K562 (cell line): ENCODE measurements at regions not wholly inside any gene's neighbourhood (a gene's known extent, or its start where the extent isn't known, plus 50 kb on each side); places are given as distances from the start of the nearest gene placed in this dataset.

ENCODE experiments used
- ATAC-seq: fragments of 200-7000 bp; cut with Tn5 transposase; 3 replicates; pipeline ENCODE4 v1.9.1; 2020; ENCODE audit warnings: moderate library complexity
- BruUV-seq: library from RNA; stranded (reverse); fragments of 400-500 nt; replicated peaks from 2 replicates; lab custom pipeline; 2021; lab: Mats Ljungman, UMichigan
- CTCF ChIA-PET: fragments of 300-600 bp; formaldehyde crosslinking; extraction: SDS; loops from one replicate; lab custom pipeline; 2021; ENCODE audit warnings: low intra/inter-chr PET ratio; lab: Yijun Ruan, JAX
- POLR2A ChIA-PET: fragments of 300-600, 350-650 bp; sonication (Branson Sonifier 250); formaldehyde crosslinking; extraction: SDS; loops from one replicate; lab custom pipeline; 2021; ENCODE audit warnings: antibody characterized with exemption, inconsistent platforms; lab: Yijun Ruan, JAX
- DNase-seq, 4 experiments: peaks; one replicate each; pipeline versions ENCODE4 v3.0.0 to v3.0.0-alpha.2; 2011 to 2018; ENCODE audit warnings: low spot score in 3 of 4, mixed read lengths in 3 of 4; ENCODE audit errors: extremely low read depth in 1 of 4
- FAIRE-seq: peaks from 2 replicates; lab custom pipeline; 2011; peaks lifted over from hg19 to GRCh38; lab: Jason Lieb, UNC
- H2AFZ ChIP-seq: 2 replicates; pipeline ENCODE4 v1.6.0; 2011; ENCODE audit warnings: low read depth, low read length, control low read depth, inconsistent platforms
- H3K27ac ChIP-seq: fragments of 200-600 bp; 3 replicates; pipeline ENCODE4 v1.8.0; 2011; ENCODE audit warnings: low read depth, mild to moderate bottlenecking, control low read depth, inconsistent platforms, low read length, moderate library complexity, mixed read lengths; ENCODE audit errors: extremely low read depth
- H3K27me3 ChIP-seq, 2 experiments: fragments of 300-600 bp in 1 of 2; 2 replicates in 1 of 2; 3 replicates in 1 of 2; pipeline versions ENCODE4 v1.6.0 to v1.8.0; 2011; ENCODE audit warnings: inconsistent platforms in 2 of 2, low read length in 2 of 2, mild to moderate bottlenecking in 1 of 2, mixed read lengths in 1 of 2, moderate library complexity in 1 of 2; ENCODE audit not compliant: control insufficient read depth in 2 of 2, insufficient read depth in 2 of 2
- H3K36me3 ChIP-seq: fragments of 300-600 bp; 3 replicates; pipeline ENCODE4 v1.8.0; 2011; ENCODE audit warnings: mild to moderate bottlenecking, low read length, inconsistent platforms; ENCODE audit not compliant: control insufficient read depth, insufficient read depth
- H3K4me1 ChIP-seq, 2 experiments: fragments of 200-600 bp in 1 of 2; replicated peaks in 1 of 2; 2 replicates in 1 of 2; 3 replicates in 1 of 2; pipeline versions ENCODE4 v1.5.1 to v1.8.0; 2011; ENCODE audit warnings: inconsistent platforms in 2 of 2, low read length in 2 of 2, mild to moderate bottlenecking in 1 of 2, mixed read lengths in 1 of 2, moderate library complexity in 1 of 2; ENCODE audit not compliant: control insufficient read depth in 2 of 2, insufficient read depth in 2 of 2
- H3K4me2 ChIP-seq: 2 replicates; pipeline ENCODE4 v1.6.1; 2011; ENCODE audit warnings: low read length, control low read depth, inconsistent platforms, mixed read lengths; ENCODE audit not compliant: insufficient read depth
- H3K4me3 ChIP-seq: fragments of 200-600 bp; sonication (generic), shearing (Covaris generic); 2 replicates; pipeline ENCODE4 v1.5.1; 2016; ENCODE audit warnings: control low read depth, inconsistent platforms
- H3K79me2 ChIP-seq: fragments of 200-600 bp; 3 replicates; pipeline ENCODE4 v1.8.0; 2011; ENCODE audit warnings: low read length, inconsistent platforms; ENCODE audit not compliant: control insufficient read depth, insufficient read depth
- H3K9ac ChIP-seq, 2 experiments: 2 replicates each; pipeline versions ENCODE4 v1.6.0 to v1.6.1; 2011; ENCODE audit warnings: low read depth in 2 of 2, low read length in 2 of 2, control low read depth in 1 of 2, inconsistent platforms in 1 of 2, mild to moderate bottlenecking in 1 of 2, mixed read lengths in 1 of 2; ENCODE audit not compliant: insufficient read depth in 1 of 2
- H3K9me1 ChIP-seq: one replicate; pipeline ENCODE4 v1.6.0; 2011; ENCODE audit warnings: inconsistent platforms, mild to moderate bottlenecking, low read length, moderate library complexity; ENCODE audit not compliant: control insufficient read depth, insufficient read depth
- H3K9me3 ChIP-seq: replicated peaks from 2 replicates; pipeline ENCODE4 v1.5.1; 2011; ENCODE audit warnings: low read depth, low read length, inconsistent platforms; ENCODE audit not compliant: control insufficient read depth, insufficient read depth
- H4K20me1 ChIP-seq: replicated peaks from 2 replicates; pipeline ENCODE4 v1.6.1; 2011; ENCODE audit warnings: low read length, inconsistent platforms, mixed read lengths; ENCODE audit not compliant: control insufficient read depth, insufficient read depth
- ARNT ChIP-seq, 2 experiments: fragments of 450-650 bp; IDR thresholded peaks; 2 replicates each; pipeline ENCODE4 v1.6.1; 2016; ENCODE audit warnings: mild to moderate bottlenecking in 1 of 2
- ATF2 ChIP-seq: sonication (generic); formaldehyde crosslinking; IDR thresholded peaks from 2 replicates; pipeline ENCODE4 v1.8.1; 2022; ENCODE audit warnings: missing genetic modification reagents
- CBFA2T3 ChIP-seq: fragments of 450-650 bp; IDR thresholded peaks from 2 replicates; pipeline ENCODE4 v1.6.1; 2017
- CBX8 ChIP-seq: fragments of 200-600 bp; sonication (generic); IDR thresholded peaks from 2 replicates; pipeline ENCODE4 v1.6.1; 2012; ENCODE audit warnings: borderline replicate concordance, mixed run types, low read depth, mild to moderate bottlenecking, moderate library complexity, mixed read lengths, low read length, control low read depth, inconsistent platforms; ENCODE audit not compliant: poor library complexity, severe bottlenecking; ENCODE audit errors: extremely low read depth
- CREM ChIP-seq: IDR thresholded peaks from 2 replicates; pipeline ENCODE4 v1.6.1; 2014; ENCODE audit warnings: antibody characterized with exemption, low read depth
- ESRRB ChIP-seq: fragments of 250-450 bp; sonication (Bioruptor Pico); IDR thresholded peaks from 2 replicates; pipeline ENCODE4 v1.5.0; 2020; ENCODE audit warnings: mild to moderate bottlenecking, moderate library complexity, borderline replicate concordance
- HNRNPUL1 ChIP-seq: fragments of 200-400 bp; formaldehyde crosslinking; IDR thresholded peaks from 2 replicates; pipeline ENCODE4 v1.6.1; 2017; ENCODE audit warnings: low read length
- LARP7 ChIP-seq: fragments of 450-650 bp; IDR thresholded peaks from 2 replicates; pipeline ENCODE4 v1.6.1; 2016
- NEUROD1 ChIP-seq: fragments of 150-350 bp; IDR thresholded peaks from 2 replicates; pipeline ENCODE4 v1.6.1; 2014; ENCODE audit warnings: borderline replicate concordance, low read length, low read depth; ENCODE audit not compliant: partially characterized antibody
- NFIC ChIP-seq: fragments of 450-650 bp; IDR thresholded peaks from 2 replicates; pipeline ENCODE4 v1.6.1; 2017; ENCODE audit warnings: mild to moderate bottlenecking, inconsistent platforms
- NR2C2 ChIP-seq, 2 experiments: fragments of 200-800 bp in 1 of 2; sonication (Bioruptor generic) in 1 of 2; sonication (generic) in 1 of 2; formaldehyde crosslinking in 1 of 2; IDR thresholded peaks; 2 replicates each; pipeline versions ENCODE4 v1.6.1 to v1.8.0; 2016 to 2022; ENCODE audit warnings: mild to moderate bottlenecking in 1 of 2, missing compliant biosample characterization in 1 of 2, missing genetic modification characterization in 1 of 2, missing genetic modification reagents in 1 of 2
- SAFB ChIP-seq: fragments of 200-400 bp; formaldehyde crosslinking; IDR thresholded peaks from 2 replicates; pipeline ENCODE4 v1.6.1; 2017; ENCODE audit warnings: low read depth, low read length, borderline replicate concordance
- ZFP30 ChIP-seq: fragments of 250-450 bp; sonication (Bioruptor Pico); IDR thresholded peaks from 2 replicates; pipeline ENCODE4 v1.8.0; 2022; ENCODE audit warnings: moderate library complexity, mild to moderate bottlenecking, inconsistent platforms, borderline replicate concordance
- ZNF175 ChIP-seq: fragments of 200-800 bp; sonication (Bioruptor generic); IDR thresholded peaks from 2 replicates; pipeline ENCODE4 v1.6.1; 2016; ENCODE audit warnings: low read depth, mild to moderate bottlenecking, missing genetic modification characterization, missing compliant biosample characterization
- ZNF347 ChIP-seq: fragments of 450-650 bp; formaldehyde crosslinking; IDR thresholded peaks from 2 replicates; pipeline ENCODE4 v1.4.0; 2020; ENCODE audit warnings: low read depth, mild to moderate bottlenecking, moderate library complexity
- ZNF561 ChIP-seq: fragments of 450-650 bp; formaldehyde crosslinking; conservative IDR thresholded peaks from 2 replicates; pipeline ENCODE4 v1.4.0; 2020; ENCODE audit warnings: mild to moderate bottlenecking, moderate library complexity
- ZNF696 ChIP-seq: fragments of 250-450 bp; sonication (Bioruptor Pico); conservative IDR thresholded peaks from 2 replicates; pipeline ENCODE4 v1.4.0; 2020; ENCODE audit warnings: mild to moderate bottlenecking, moderate library complexity
- WGBS: fragments of 100-300 bp; shearing (Covaris generic); methylation state at CpG from one replicate; pipeline ENCODE4 v1.1.6; 2016; ENCODE audit warnings: low coverage, mixed read lengths; ENCODE audit not compliant: insufficient coverage; ENCODE audit errors: missing lambda C conversion rate; 5-methylcytosine and 5-hydroxymethylcytosine counted together
- in situ Hi-C: fragments of 300-500 bp; cut with MboI; formaldehyde crosslinking; loops from 4 replicates; pipeline ENCODE4 v1.15.0; 2018; ENCODE audit warnings: inconsistent platforms, mixed read lengths
- intact Hi-C: fragments of 100-400 bp; cut with micrococcal nuclease; formaldehyde crosslinking; loops from 2 replicates; pipeline ENCODE4 v1.14.2; 2022
- TF ChIP-seq, protein P1 (sequence below): fragments of 250-450 bp; sonication (Bioruptor Pico); IDR thresholded peaks from 2 replicates; pipeline ENCODE4 v1.4.0; 2020

DNA sequence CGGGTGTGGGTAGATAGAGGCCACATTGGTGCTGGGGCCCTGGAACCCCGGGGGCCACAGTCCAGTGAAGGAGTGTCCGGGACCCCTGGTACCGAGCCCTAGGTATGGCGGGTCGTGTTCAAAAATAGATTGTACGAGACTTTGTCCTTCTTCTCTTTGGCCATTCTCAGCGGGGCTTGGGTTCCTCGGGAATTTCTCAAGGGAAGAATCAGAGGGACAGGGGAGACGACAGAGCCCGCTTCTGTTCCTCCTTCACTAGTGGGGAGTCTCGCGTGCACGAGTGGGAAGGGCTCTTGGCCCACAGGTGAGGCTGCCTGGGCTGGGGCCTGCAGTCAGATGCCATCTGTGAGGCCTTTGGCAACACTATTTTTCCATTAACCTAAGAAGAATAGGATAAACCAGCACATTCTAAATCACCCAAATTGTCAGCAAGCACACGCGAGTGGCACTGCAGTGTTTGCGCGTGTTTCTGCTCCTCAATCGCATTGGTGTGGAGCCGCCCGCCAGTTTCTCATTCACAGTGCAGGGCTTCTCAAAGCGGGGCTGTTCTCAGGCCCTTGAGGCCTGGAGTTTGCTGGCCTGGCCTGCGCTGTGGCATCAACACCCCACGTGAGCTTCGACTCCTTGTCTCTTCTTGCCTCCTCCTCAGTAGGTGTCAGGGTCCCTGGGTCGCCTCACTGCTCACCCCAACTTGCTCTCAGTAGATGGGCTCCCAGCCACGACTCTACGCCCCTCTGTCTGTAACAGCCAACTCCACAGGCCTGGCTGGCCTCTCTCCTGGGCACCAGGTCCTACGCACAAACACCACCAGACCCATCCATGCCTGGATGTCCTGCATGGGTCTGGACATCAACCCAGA lies 187.6 kb upstream of the SHH start:
- under 1% methylated on average over 29 of the region's 29 CpGs for WGBS
- FAIRE-seq (no peak), ATAC-seq (no peak), DNase-seq (no peak)
- in situ Hi-C loops, result no loop called here
- Histone ChIP-seq H3K4me1 (no peaks in the 10 kb centered on the region), H2AFZ (no peak overlapping the region), H3K27ac (no peak overlapping the region), H3K27me3 (peaks cover 58 to 88% of the 10 kb centered on the region in 2 experiments), H3K9me1 (peaks cover 7% of the 10 kb centered on the region), H3K9me3 (no peaks in the 10 kb centered on the region), H3K79me2 (no peaks in the 10 kb centered on the region), H4K20me1 (peaks cover 15% of the 10 kb centered on the region), H3K36me3 (no peaks in the 10 kb centered on the region), H3K4me3 (no peak overlapping the region), H3K9ac (no peak overlapping the region), H3K4me2 (no peak overlapping the region)
- no peak for TF ChIP-seq CBX8
- no peak for TF ChIP-seq NFIC
- no peak for TF ChIP-seq ZFP30 (CRISPR knock-in tag)
- no peak for TF ChIP-seq LARP7
- no peak for TF ChIP-seq ESRRB (CRISPR knock-in tag)
- TF ChIP-seq ZNF175 (CRISPR knock-in tag), result no peak
- TF ChIP-seq NEUROD1, result no peak
- no peak for TF ChIP-seq ATF2 (CRISPR knock-in tag)
- no peak for TF ChIP-seq CBFA2T3
- TF ChIP-seq ZNF347 (CRISPR knock-in tag), result no peak
- TF ChIP-seq ZNF561 (CRISPR knock-in tag), result no peak
- no peak for TF ChIP-seq ARNT (IDR thresholded peaks at IDR 0.05)
- TF ChIP-seq CREM, result no peak
- TF ChIP-seq NR2C2 (CRISPR knock-in tag; IDR thresholded peaks at IDR 0.05), result no peak
- no peak for TF ChIP-seq NR2C2 (tag; IDR thresholded peaks at IDR 0.05)
- TF ChIP-seq, protein P1, sequence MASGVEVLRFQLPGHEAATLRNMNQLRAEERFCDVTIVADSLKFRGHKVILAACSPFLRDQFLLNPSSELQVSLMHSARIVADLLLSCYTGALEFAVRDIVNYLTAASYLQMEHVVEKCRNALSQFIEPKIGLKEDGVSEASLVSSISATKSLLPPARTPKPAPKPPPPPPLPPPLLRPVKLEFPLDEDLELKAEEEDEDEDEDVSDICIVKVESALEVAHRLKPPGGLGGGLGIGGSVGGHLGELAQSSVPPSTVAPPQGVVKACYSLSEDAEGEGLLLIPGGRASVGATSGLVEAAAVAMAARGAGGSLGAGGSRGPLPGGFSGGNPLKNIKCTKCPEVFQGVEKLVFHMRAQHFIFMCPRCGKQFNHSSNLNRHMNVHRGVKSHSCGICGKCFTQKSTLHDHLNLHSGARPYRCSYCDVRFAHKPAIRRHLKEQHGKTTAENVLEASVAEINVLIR, result no peak
- no peak for TF ChIP-seq ZNF696 (CRISPR knock-in tag)
- TF ChIP-seq SAFB, result no peak
- no peak for TF ChIP-seq HNRNPUL1
- ChIA-PET CTCF (no interaction called here), POLR2A (no interaction called here)
- BruUV-seq, result no TSS peak
- intact Hi-C loops, result no loop called here
